HL-60 (cell line): ENCODE measurements at regions not wholly inside any gene's neighbourhood (a gene's known extent, or its start where the extent isn't known, plus 50 kb on each side); places are given as distances from the start of the nearest gene placed in this dataset.
"Not testable (repeated sequence)": the region's sequence is repeated elsewhere in the genome, so short reads cannot be mapped to it uniquely, and the experiment has no call there.

ENCODE experiments used
- DNase-seq, 2 experiments: peaks; one replicate each; pipeline ENCODE4 v3.0.0-alpha.2; 2010 to 2020; ENCODE audit warnings: low read depth in 1 of 2, low spot score in 1 of 2
- H3K27ac ChIP-seq: fragments of 250-450 bp; sonication (Bioruptor Pico); replicated peaks from 2 replicates; pipeline ENCODE4 v1.5.1; 2020; ENCODE audit warnings: mild to moderate bottlenecking, moderate library complexity
- H3K27me3 ChIP-seq: fragments of 250-450 bp; sonication (Bioruptor Pico); 2 replicates; pipeline ENCODE4 v1.5.1; 2021; ENCODE audit warnings: mild to moderate bottlenecking, moderate library complexity; ENCODE audit not compliant: insufficient read depth, poor library complexity, severe bottlenecking
- H3K4me3 ChIP-seq: replicated peaks from 2 replicates; pipeline ENCODE4 v1.5.1; 2011; ENCODE audit warnings: mild to moderate bottlenecking, control low read depth, low read length; ENCODE audit not compliant: insufficient read depth
- GABPA ChIP-seq: IDR thresholded peaks from 2 replicates; pipeline ENCODE4 v1.6.1; 2012; ENCODE audit warnings: low read depth
- POLR2AphosphoS5 ChIP-seq: IDR thresholded peaks from 2 replicates; pipeline ENCODE4 v1.6.1; 2012; ENCODE audit warnings: low read depth
- SPI1 ChIP-seq: IDR thresholded peaks from 2 replicates; pipeline ENCODE4 v1.6.1; 2012; ENCODE audit warnings: low read depth, mild to moderate bottlenecking, borderline replicate concordance
- TF ChIP-seq, protein P1 (sequence below): IDR thresholded peaks from one replicate; pipeline ENCODE4 v1.5.1; 2011; ENCODE audit warnings: low read length, control low read depth, inconsistent platforms; ENCODE audit not compliant: insufficient read depth
- TF ChIP-seq, protein P2 (sequence below): IDR thresholded peaks from 2 replicates; pipeline ENCODE4 v1.6.1; 2012; ENCODE audit warnings: low read depth; ENCODE audit not compliant: insufficient replicate concordance

DNA sequence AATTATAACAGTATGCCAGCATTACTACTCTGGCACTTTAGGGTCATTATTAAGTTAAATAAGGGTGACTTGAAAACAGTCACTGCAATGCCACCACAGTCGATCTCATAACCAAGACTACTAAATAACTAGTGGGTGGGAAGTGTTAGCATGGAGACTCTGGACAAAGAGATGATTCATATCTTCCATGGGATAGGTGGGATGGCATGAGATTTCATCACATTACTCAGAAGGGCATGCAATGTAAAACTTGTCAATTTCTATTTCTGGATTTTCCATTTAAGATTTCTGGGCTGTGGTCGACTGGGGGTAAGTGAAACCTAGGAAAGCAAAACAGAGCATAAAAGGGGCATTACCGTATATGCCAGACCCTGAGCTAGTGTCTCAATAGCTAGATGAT is 538.9 kb upstream of the GRM7 start:
- TF ChIP-seq, protein P1, sequence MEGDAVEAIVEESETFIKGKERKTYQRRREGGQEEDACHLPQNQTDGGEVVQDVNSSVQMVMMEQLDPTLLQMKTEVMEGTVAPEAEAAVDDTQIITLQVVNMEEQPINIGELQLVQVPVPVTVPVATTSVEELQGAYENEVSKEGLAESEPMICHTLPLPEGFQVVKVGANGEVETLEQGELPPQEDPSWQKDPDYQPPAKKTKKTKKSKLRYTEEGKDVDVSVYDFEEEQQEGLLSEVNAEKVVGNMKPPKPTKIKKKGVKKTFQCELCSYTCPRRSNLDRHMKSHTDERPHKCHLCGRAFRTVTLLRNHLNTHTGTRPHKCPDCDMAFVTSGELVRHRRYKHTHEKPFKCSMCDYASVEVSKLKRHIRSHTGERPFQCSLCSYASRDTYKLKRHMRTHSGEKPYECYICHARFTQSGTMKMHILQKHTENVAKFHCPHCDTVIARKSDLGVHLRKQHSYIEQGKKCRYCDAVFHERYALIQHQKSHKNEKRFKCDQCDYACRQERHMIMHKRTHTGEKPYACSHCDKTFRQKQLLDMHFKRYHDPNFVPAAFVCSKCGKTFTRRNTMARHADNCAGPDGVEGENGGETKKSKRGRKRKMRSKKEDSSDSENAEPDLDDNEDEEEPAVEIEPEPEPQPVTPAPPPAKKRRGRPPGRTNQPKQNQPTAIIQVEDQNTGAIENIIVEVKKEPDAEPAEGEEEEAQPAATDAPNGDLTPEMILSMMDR = no peak
- TF ChIP-seq POLR2AphosphoS5 (no peak), SPI1 (no peak), GABPA (no peak)
- TF ChIP-seq, protein P2, sequence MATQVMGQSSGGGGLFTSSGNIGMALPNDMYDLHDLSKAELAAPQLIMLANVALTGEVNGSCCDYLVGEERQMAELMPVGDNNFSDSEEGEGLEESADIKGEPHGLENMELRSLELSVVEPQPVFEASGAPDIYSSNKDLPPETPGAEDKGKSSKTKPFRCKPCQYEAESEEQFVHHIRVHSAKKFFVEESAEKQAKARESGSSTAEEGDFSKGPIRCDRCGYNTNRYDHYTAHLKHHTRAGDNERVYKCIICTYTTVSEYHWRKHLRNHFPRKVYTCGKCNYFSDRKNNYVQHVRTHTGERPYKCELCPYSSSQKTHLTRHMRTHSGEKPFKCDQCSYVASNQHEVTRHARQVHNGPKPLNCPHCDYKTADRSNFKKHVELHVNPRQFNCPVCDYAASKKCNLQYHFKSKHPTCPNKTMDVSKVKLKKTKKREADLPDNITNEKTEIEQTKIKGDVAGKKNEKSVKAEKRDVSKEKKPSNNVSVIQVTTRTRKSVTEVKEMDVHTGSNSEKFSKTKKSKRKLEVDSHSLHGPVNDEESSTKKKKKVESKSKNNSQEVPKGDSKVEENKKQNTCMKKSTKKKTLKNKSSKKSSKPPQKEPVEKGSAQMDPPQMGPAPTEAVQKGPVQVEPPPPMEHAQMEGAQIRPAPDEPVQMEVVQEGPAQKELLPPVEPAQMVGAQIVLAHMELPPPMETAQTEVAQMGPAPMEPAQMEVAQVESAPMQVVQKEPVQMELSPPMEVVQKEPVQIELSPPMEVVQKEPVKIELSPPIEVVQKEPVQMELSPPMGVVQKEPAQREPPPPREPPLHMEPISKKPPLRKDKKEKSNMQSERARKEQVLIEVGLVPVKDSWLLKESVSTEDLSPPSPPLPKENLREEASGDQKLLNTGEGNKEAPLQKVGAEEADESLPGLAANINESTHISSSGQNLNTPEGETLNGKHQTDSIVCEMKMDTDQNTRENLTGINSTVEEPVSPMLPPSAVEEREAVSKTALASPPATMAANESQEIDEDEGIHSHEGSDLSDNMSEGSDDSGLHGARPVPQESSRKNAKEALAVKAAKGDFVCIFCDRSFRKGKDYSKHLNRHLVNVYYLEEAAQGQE = no peak
- H3K27me3 ChIP-seq = no peaks in the 10 kb centered on the region
- H3K4me3 ChIP-seq = no peak overlapping the region
- no peak overlapping the region for H3K27ac ChIP-seq
- DNase-seq = no peak

GRCh38 chr3:6326771-6327170 is 534.1 kb upstream of the GRM7 start:
- DNase-seq = no peak
- TF ChIP-seq, protein P2 = no peak
- TF ChIP-seq GABPA = no peak
- no peak for TF ChIP-seq SPI1
- TF ChIP-seq POLR2AphosphoS5 = no peak
- TF ChIP-seq, protein P1 = no peak
- Histone ChIP-seq H3K4me3 (no peak overlapping the region), H3K27me3 (no peaks in the 10 kb centered on the region), H3K27ac (no peak overlapping the region)

DNA sequence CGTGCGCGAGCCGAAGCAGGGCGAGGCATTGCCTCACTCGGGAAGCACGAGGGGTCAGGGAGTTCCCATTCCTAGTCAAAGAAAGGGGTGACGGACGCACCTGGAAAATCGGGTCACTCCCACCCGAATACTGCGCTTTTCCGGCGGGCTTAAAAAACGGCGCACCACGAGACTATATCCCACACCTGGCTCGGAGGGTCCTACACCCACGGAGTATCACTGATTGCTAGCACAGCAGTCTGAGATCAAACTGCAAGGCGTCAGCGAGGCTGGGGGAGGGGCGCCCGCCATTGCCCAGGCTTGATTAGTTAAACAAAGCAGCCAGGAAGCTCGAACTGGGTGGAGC is 520.0 kb upstream of the GRM7 start:
- H3K27ac ChIP-seq, DNase-seq, H3K4me3 ChIP-seq, H3K27me3 ChIP-seq: not testable (repeated sequence)

- Histone ChIP-seq H3K27ac (no peak overlapping the region), H3K27me3 (no peaks in the 10 kb centered on the region), H3K4me3 (no peak overlapping the region)
- DNase-seq = no peak
- TF ChIP-seq POLR2AphosphoS5 (no peak), GABPA (no peak), SPI1 (no peak)
- TF ChIP-seq, protein P2 = no peak
- TF ChIP-seq, protein P1 = no peak
Measured at GRCh38 chr3:6351752-6352151, 509.2 kb upstream of the GRM7 start.
